HG02642 (cell line): ENCODE measurements at regions not wholly inside any gene's neighbourhood (a gene's known extent, or its start where the extent isn't known, plus 50 kb on each side); places are given as distances from the start of the nearest gene placed in this dataset.

ENCODE experiments used
- ATAC-seq: cut with Tn5 transposase; IDR thresholded peaks from one replicate; pipeline ENCODE4 v1.9.1; 2021; ENCODE audit warnings: mild to moderate bottlenecking; ENCODE audit not compliant: unreplicated experiment, poor library complexity

- ATAC-seq: no peak
Measured at GRCh38 chr1:172751683-172752082, 92.8 kb downstream of the FASLG start.

- no peak for ATAC-seq
Measured at GRCh38 chr1:172753964-172754363, 95.1 kb downstream of the FASLG start.

GRCh38 chr1:172754609-172755008, 95.7 kb downstream of the FASLG start:
- no peak for ATAC-seq

GRCh38 chr1:172755099-172755498, 96.2 kb downstream of the FASLG start:
- no peak for ATAC-seq

- no peak for ATAC-seq
Measured at GRCh38 chr1:172756024-172756423, 97.1 kb downstream of the FASLG start.

- no peak for ATAC-seq
Measured at GRCh38 chr1:172758259-172758658, 99.4 kb downstream of the FASLG start.

GRCh38 chr1:172760121-172760520, 101.2 kb downstream of the FASLG start:
- ATAC-seq: no peak

- no peak for ATAC-seq
Measured at GRCh38 chr1:172761581-172762486, 102.9 kb downstream of the FASLG start.

GRCh38 chr1:172763057-172763456, 104.2 kb downstream of the FASLG start:
- no peak for ATAC-seq

GRCh38 chr1:172764378-172764777, 105.5 kb downstream of the FASLG start:
- ATAC-seq: no peak

- no peak for ATAC-seq
Measured at GRCh38 chr1:172766462-172766861, 107.6 kb downstream of the FASLG start.

GRCh38 chr1:172770071-172770470, 111.2 kb downstream of the FASLG start:
- ATAC-seq: no peak

GRCh38 chr1:172774561-172774960, 115.7 kb downstream of the FASLG start:
- no peak for ATAC-seq

GRCh38 chr1:172775606-172776005, 116.7 kb downstream of the FASLG start:
- no peak for ATAC-seq

- no peak for ATAC-seq
Measured at GRCh38 chr1:172776071-172776470, 117.2 kb downstream of the FASLG start.

- ATAC-seq: no peak
Measured at GRCh38 chr1:172777767-172778166, 118.9 kb downstream of the FASLG start.

GRCh38 chr1:172778456-172779455, 119.9 kb downstream of the FASLG start:
- ATAC-seq: peak; percentile 59

- ATAC-seq: no peak
Measured at GRCh38 chr1:172779491-172779890, 120.6 kb downstream of the FASLG start.

GRCh38 chr1:172781513-172782140, 122.7 kb downstream of the FASLG start:
- peak; percentile 83 for ATAC-seq

- no peak for ATAC-seq
Measured at GRCh38 chr1:172789840-172790239, 130.9 kb downstream of the FASLG start.
